WTC11 (cell line): ENCODE measurements at regions not wholly inside any gene's neighbourhood (a gene's known extent, or its start where the extent isn't known, plus 50 kb on each side); places are given as distances from the start of the nearest gene placed in this dataset.

Experiments
- ATAC-seq: fragments of 200-7000 bp; cut with Tn5 transposase; 2 replicates; pipeline ENCODE4 v1.10.0; 2021; ENCODE audit warnings: mild to moderate bottlenecking, moderate library complexity
- CTCF ChIA-PET: fragments of 300-600 bp; sonication (Branson Sonifier 250); formaldehyde crosslinking; loops from one replicate; lab custom pipeline; 2021; ENCODE audit warnings: antibody characterized with exemption; lab: Charles Lee
- POLR2A ChIA-PET: fragments of 350-600 bp; sonication (Branson Sonifier 250); formaldehyde crosslinking; loops from one replicate; lab custom pipeline; 2021; ENCODE audit warnings: antibody characterized with exemption; lab: Charles Lee
- DNase-seq: peaks from one replicate; pipeline ENCODE4 v3.0.0; 2021; ENCODE audit warnings: low spot score
- H3K27ac Mint-ChIP-seq: 2 replicates; pipeline ENCODE4 v1.8.0; 2021; ENCODE audit warnings: mixed read lengths
- H3K27me3 Mint-ChIP-seq: 2 replicates; pipeline ENCODE4 v1.8.0; 2021; ENCODE audit warnings: low read depth, mild to moderate bottlenecking, moderate library complexity, mixed read lengths
- H3K36me3 Mint-ChIP-seq: 2 replicates; pipeline ENCODE4 v1.8.0; 2021; ENCODE audit warnings: mixed read lengths
- H3K4me1 Mint-ChIP-seq: 2 replicates; pipeline ENCODE4 v1.8.0; 2022; ENCODE audit warnings: mixed read lengths
- H3K4me3 Mint-ChIP-seq: 2 replicates; pipeline ENCODE4 v1.8.0; 2021; ENCODE audit warnings: mild to moderate bottlenecking, moderate library complexity, mixed read lengths
- H3K9me3 Mint-ChIP-seq: 2 replicates; pipeline ENCODE4 v1.8.0; 2021; ENCODE audit warnings: mixed read lengths
- CREM ChIP-seq: sonication (generic); formaldehyde crosslinking; IDR thresholded peaks from 2 replicates; pipeline ENCODE4 v1.8.1; 2022; ENCODE audit warnings: mild to moderate bottlenecking, missing genetic modification reagents, moderate library complexity
- ESRRA ChIP-seq: sonication (generic); formaldehyde crosslinking; IDR thresholded peaks from 2 replicates; pipeline ENCODE4 v1.8.1; 2022; ENCODE audit warnings: mild to moderate bottlenecking, missing genetic modification reagents, borderline replicate concordance
- FOXJ3 ChIP-seq: sonication (generic); formaldehyde crosslinking; IDR thresholded peaks from 2 replicates; pipeline ENCODE4 v1.9.0; 2021; ENCODE audit warnings: missing genetic modification reagents, mild to moderate bottlenecking, borderline replicate concordance
- HMGA2 ChIP-seq: fragments of 250-450 bp; sonication (Bioruptor Pico); IDR thresholded peaks from 2 replicates; pipeline ENCODE4 v1.4.0; 2021; ENCODE audit warnings: mild to moderate bottlenecking, moderate library complexity
- IRF2 ChIP-seq: sonication (generic); formaldehyde crosslinking; IDR thresholded peaks from 2 replicates; pipeline ENCODE4 v1.8.0; 2022; ENCODE audit warnings: low read depth, missing genetic modification reagents, borderline replicate concordance
- NFATC4 ChIP-seq: fragments of 250-450 bp; sonication (Bioruptor Pico); IDR thresholded peaks from 2 replicates; pipeline ENCODE4 v1.9.0; 2021; ENCODE audit warnings: mild to moderate bottlenecking
- NFYB ChIP-seq: sonication (generic); formaldehyde crosslinking; conservative IDR thresholded peaks from 2 replicates; pipeline ENCODE4 v1.8.0; 2022; ENCODE audit warnings: low read depth, missing genetic modification reagents
- NR1H2 ChIP-seq: sonication (generic); formaldehyde crosslinking; IDR thresholded peaks from 2 replicates; pipeline ENCODE4 v1.9.0; 2021; ENCODE audit warnings: mild to moderate bottlenecking, moderate library complexity, missing genetic modification reagents
- OVOL2 ChIP-seq: fragments of 250-450 bp; sonication (Bioruptor Pico); IDR thresholded peaks from 2 replicates; pipeline ENCODE4 v1.9.0; 2021; ENCODE audit warnings: mild to moderate bottlenecking, borderline replicate concordance
- RELA ChIP-seq: sonication (generic); formaldehyde crosslinking; IDR thresholded peaks from 2 replicates; pipeline ENCODE4 v1.8.1; 2022; ENCODE audit warnings: missing genetic modification reagents, mild to moderate bottlenecking, borderline replicate concordance
- RORB ChIP-seq: fragments of 250-450 bp; sonication (Bioruptor Pico); IDR thresholded peaks from 2 replicates; pipeline ENCODE4 v1.9.0; 2021; ENCODE audit warnings: mild to moderate bottlenecking
- TCF7 ChIP-seq: sonication (generic); formaldehyde crosslinking; IDR thresholded peaks from 2 replicates; pipeline ENCODE4 v1.8.0; 2022; ENCODE audit warnings: mild to moderate bottlenecking, low read depth, missing genetic modification reagents, moderate library complexity
- TP53 ChIP-seq: sonication (generic); formaldehyde crosslinking; IDR thresholded peaks from 2 replicates; pipeline ENCODE4 v1.8.1; 2023; ENCODE audit warnings: mild to moderate bottlenecking, missing genetic modification reagents
- ZBTB21 ChIP-seq: sonication (generic); formaldehyde crosslinking; IDR thresholded peaks from 2 replicates; pipeline ENCODE4 v1.8.1; 2023; ENCODE audit warnings: mild to moderate bottlenecking, missing genetic modification reagents, borderline replicate concordance
- ZNF219 ChIP-seq: sonication (generic); formaldehyde crosslinking; IDR thresholded peaks from 2 replicates; pipeline ENCODE4 v1.8.0; 2023; ENCODE audit warnings: missing genetic modification reagents, mild to moderate bottlenecking, borderline replicate concordance
- ZNF263 ChIP-seq: sonication (generic); formaldehyde crosslinking; IDR thresholded peaks from 2 replicates; pipeline ENCODE4 v1.8.1; 2022; ENCODE audit warnings: low read depth, mild to moderate bottlenecking, moderate library complexity, missing genetic modification reagents
- ZNF396 ChIP-seq: fragments of 250-450 bp; sonication (Bioruptor Pico); IDR thresholded peaks from 2 replicates; pipeline ENCODE4 v1.8.0; 2021; ENCODE audit warnings: mild to moderate bottlenecking, moderate library complexity, borderline replicate concordance
- ZNF671 ChIP-seq: fragments of 250-450 bp; sonication (Bioruptor Pico); IDR thresholded peaks from 2 replicates; pipeline ENCODE4 v1.8.0; 2021; ENCODE audit warnings: mild to moderate bottlenecking
- TF ChIP-seq, protein P1 (sequence below): fragments of 250-450 bp; sonication (Bioruptor Pico); IDR thresholded peaks from 2 replicates; pipeline ENCODE4 v1.9.0; 2021; ENCODE audit warnings: mild to moderate bottlenecking
- TF ChIP-seq, protein P2 (sequence below): sonication (generic); formaldehyde crosslinking; IDR thresholded peaks from 2 replicates; pipeline ENCODE4 v1.8.1; 2023; ENCODE audit warnings: mild to moderate bottlenecking, missing genetic modification reagents, moderate library complexity
- TF ChIP-seq, protein P3 (sequence below): fragments of 250-450 bp; sonication (Bioruptor Pico); conservative IDR thresholded peaks from 2 replicates; pipeline ENCODE4 v1.9.0; 2021; ENCODE audit warnings: mild to moderate bottlenecking
- TF ChIP-seq, protein P4 (sequence below): fragments of 200-600 bp; IDR thresholded peaks from 2 replicates; pipeline ENCODE4 v1.8.0; 2022; ENCODE audit warnings: antibody characterized with exemption
- TF ChIP-seq, protein P5 (sequence below): fragments of 250-450 bp; sonication (Bioruptor Pico); IDR thresholded peaks from 2 replicates; pipeline ENCODE4 v1.9.0; 2021; ENCODE audit warnings: mild to moderate bottlenecking

DNA sequence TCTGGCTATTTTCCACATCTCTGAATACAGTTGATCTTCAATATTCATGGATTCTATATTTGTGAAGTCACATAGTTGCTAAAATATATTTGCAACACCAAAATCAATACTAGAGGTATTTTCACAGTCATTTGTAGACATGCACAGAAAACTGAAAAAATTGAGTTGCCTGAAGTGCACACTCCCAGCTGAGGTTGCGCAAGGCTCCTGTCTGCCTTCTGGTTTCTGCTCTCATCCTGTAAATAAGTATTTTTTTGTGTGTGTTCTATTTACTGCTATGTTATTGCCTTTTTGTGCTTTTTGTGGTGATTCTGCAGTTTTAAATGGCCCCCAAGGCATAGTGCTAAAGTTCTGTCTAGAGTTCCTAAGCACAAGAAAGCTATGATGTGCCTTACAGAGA lies 371.1 kb upstream of the GRAMD2B start:
- Mint-ChIP-seq H3K36me3 (peaks cover 3% of the 10 kb centered on the region; the same call in 1 of the 2 replicates), H3K27me3 (no peaks in the 10 kb centered on the region), H3K27ac (no peak overlapping the region), H3K4me1 (peaks cover 60% of the 10 kb centered on the region), H3K4me3 (no peak overlapping the region), H3K9me3 (peaks cover 11% of the 10 kb centered on the region)
- CTCF ChIA-PET, result no interaction called here
- TF ChIP-seq TP53 (CRISPR knock-in tag) (no peak), FOXJ3 (CRISPR knock-in tag) (no peak), ZNF263 (CRISPR knock-in tag) (no peak), IRF2 (CRISPR knock-in tag) (no peak), ZNF671 (CRISPR knock-in tag) (no peak), NFATC4 (no peak), ZNF219 (CRISPR knock-in tag) (no peak), CREM (CRISPR knock-in tag) (no peak), RORB (no peak), NR1H2 (CRISPR knock-in tag) (no peak), OVOL2 (CRISPR knock-in tag) (no peak), ESRRA (CRISPR knock-in tag) (no peak), HMGA2 (CRISPR knock-in tag) (no peak), ZNF396 (no peak)
- TF ChIP-seq, protein P1, sequence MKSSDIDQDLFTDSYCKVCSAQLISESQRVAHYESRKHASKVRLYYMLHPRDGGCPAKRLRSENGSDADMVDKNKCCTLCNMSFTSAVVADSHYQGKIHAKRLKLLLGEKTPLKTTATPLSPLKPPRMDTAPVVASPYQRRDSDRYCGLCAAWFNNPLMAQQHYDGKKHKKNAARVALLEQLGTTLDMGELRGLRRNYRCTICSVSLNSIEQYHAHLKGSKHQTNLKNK (CRISPR knock-in tag), result no peak
- TF ChIP-seq, protein P2, sequence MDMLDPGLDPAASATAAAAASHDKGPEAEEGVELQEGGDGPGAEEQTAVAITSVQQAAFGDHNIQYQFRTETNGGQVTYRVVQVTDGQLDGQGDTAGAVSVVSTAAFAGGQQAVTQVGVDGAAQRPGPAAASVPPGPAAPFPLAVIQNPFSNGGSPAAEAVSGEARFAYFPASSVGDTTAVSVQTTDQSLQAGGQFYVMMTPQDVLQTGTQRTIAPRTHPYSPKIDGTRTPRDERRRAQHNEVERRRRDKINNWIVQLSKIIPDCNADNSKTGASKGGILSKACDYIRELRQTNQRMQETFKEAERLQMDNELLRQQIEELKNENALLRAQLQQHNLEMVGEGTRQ (CRISPR knock-in tag), result no peak
- TF ChIP-seq, protein P3, sequence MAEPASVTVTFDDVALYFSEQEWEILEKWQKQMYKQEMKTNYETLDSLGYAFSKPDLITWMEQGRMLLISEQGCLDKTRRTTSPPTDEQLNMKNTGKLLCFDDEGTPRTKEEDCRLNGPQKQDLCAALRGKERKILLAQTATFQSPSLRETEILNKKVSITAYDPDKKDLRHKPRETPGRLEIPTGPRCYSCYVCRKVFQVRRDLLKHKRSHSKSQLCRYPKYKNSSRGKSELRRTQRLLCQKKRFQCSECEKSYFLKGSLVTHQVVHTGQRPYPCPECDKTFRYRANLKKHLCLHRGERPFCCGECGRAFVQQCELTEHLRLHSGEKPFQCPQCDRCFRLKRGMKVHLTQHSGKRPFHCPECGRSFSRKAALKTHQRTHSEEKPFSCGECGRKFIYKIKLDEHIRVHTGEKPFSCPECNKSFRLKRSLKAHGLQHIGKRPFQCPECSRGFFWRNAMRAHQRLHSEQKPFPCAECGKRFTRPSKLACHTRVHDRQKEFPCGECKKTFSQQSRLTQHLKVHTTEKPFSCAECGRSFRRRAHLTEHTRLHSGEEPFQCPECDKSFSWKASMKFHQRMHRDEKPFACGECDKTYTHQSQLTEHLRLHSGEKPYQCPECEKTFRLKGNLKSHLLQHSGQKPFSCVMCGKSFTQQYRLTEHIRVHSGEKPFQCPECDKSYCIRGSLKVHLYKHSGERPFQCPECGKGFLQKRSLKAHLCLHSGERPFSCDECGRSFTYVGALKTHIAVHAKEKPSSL (CRISPR knock-in tag), result no peak
- TF ChIP-seq, protein P4, sequence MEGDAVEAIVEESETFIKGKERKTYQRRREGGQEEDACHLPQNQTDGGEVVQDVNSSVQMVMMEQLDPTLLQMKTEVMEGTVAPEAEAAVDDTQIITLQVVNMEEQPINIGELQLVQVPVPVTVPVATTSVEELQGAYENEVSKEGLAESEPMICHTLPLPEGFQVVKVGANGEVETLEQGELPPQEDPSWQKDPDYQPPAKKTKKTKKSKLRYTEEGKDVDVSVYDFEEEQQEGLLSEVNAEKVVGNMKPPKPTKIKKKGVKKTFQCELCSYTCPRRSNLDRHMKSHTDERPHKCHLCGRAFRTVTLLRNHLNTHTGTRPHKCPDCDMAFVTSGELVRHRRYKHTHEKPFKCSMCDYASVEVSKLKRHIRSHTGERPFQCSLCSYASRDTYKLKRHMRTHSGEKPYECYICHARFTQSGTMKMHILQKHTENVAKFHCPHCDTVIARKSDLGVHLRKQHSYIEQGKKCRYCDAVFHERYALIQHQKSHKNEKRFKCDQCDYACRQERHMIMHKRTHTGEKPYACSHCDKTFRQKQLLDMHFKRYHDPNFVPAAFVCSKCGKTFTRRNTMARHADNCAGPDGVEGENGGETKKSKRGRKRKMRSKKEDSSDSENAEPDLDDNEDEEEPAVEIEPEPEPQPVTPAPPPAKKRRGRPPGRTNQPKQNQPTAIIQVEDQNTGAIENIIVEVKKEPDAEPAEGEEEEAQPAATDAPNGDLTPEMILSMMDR, result no peak
- DNase-seq, result no peak
- no peak for ATAC-seq
- POLR2A ChIA-PET, result no interaction called here

DNA sequence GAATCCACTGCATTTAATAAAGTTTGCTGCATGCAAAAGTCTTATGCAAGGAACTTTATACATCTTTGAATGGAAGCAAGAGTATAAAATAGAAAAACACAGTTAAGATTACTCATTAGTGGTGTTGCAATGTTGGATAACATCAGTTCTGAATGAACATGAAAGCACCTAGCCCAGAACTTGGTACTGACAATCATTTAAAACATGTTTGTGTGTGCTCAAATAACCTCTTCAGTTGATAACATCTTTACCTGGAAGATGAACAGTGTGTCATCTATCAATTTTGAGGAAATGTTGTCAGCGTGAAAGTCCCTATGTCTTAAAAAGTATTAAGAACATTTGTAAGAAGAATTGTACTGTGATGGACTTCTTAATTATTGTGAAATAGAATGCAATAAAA lies 370.4 kb upstream of the GRAMD2B start:
- H3K27me3 Mint-ChIP-seq, result no peaks in the 10 kb centered on the region
- H3K36me3 Mint-ChIP-seq, result peaks cover 3% of the 10 kb centered on the region; the same call in 1 of the 2 replicates
- TF ChIP-seq RELA (CRISPR knock-in tag) (no peak), NR1H2 (CRISPR knock-in tag) (no peak), ZBTB21 (CRISPR knock-in tag) (no peak), TCF7 (no peak), NFYB (no peak)
- TF ChIP-seq, protein P5, sequence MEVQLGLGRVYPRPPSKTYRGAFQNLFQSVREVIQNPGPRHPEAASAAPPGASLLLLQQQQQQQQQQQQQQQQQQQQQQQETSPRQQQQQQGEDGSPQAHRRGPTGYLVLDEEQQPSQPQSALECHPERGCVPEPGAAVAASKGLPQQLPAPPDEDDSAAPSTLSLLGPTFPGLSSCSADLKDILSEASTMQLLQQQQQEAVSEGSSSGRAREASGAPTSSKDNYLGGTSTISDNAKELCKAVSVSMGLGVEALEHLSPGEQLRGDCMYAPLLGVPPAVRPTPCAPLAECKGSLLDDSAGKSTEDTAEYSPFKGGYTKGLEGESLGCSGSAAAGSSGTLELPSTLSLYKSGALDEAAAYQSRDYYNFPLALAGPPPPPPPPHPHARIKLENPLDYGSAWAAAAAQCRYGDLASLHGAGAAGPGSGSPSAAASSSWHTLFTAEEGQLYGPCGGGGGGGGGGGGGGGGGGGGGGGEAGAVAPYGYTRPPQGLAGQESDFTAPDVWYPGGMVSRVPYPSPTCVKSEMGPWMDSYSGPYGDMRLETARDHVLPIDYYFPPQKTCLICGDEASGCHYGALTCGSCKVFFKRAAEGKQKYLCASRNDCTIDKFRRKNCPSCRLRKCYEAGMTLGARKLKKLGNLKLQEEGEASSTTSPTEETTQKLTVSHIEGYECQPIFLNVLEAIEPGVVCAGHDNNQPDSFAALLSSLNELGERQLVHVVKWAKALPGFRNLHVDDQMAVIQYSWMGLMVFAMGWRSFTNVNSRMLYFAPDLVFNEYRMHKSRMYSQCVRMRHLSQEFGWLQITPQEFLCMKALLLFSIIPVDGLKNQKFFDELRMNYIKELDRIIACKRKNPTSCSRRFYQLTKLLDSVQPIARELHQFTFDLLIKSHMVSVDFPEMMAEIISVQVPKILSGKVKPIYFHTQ (CRISPR knock-in tag), result no peak
- peaks cover 11% of the 10 kb centered on the region for H3K9me3 Mint-ChIP-seq
- POLR2A ChIA-PET, result no interaction called here
- no peak overlapping the region for H3K27ac Mint-ChIP-seq
- H3K4me3 Mint-ChIP-seq, result no peak overlapping the region
- CTCF ChIA-PET, result no interaction called here
- DNase-seq (no peak), ATAC-seq (no peak)
- H3K4me1 Mint-ChIP-seq, result peaks cover 60% of the 10 kb centered on the region
